ENCODE measurements at regions not wholly inside any gene's neighbourhood (a gene's known extent, or its start where the extent isn't known, plus 50 kb on each side); places are given as distances from the start of the nearest gene placed in this dataset.

DNA sequence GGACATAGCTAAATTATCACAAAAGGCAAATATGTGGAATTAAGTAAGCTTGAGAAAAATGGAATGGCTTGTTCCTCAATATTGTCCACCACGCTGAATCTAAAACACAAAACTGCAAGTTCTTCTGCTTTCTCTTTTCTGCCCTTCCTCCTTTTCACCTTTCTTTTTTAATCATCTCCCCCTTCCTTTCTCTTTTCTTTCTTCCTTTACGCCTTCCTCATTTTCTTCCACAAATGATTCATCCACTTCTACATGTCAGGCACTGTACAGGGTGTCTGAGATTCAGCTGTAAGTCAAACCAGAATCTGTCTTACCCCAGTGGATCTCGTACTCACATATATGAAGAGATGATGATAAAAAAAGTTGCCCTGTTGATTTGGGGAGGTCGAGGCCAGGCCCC lies 1182.5 kb downstream of the MRPL39 start:
- TF ChIP-seq, protein P1, sequence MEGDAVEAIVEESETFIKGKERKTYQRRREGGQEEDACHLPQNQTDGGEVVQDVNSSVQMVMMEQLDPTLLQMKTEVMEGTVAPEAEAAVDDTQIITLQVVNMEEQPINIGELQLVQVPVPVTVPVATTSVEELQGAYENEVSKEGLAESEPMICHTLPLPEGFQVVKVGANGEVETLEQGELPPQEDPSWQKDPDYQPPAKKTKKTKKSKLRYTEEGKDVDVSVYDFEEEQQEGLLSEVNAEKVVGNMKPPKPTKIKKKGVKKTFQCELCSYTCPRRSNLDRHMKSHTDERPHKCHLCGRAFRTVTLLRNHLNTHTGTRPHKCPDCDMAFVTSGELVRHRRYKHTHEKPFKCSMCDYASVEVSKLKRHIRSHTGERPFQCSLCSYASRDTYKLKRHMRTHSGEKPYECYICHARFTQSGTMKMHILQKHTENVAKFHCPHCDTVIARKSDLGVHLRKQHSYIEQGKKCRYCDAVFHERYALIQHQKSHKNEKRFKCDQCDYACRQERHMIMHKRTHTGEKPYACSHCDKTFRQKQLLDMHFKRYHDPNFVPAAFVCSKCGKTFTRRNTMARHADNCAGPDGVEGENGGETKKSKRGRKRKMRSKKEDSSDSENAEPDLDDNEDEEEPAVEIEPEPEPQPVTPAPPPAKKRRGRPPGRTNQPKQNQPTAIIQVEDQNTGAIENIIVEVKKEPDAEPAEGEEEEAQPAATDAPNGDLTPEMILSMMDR (IDR thresholded peaks at IDR 0.05), result no peak
- TF ChIP-seq POLR2A (IDR thresholded peaks at IDR 0.05), result no peak
- TF ChIP-seq POLR2AphosphoS5 (IDR thresholded peaks at IDR 0.05), result no peak
